HEK293 (cell line): ENCODE measurements at regions not wholly inside any gene's neighbourhood (a gene's known extent, or its start where the extent isn't known, plus 50 kb on each side); places are given as distances from the start of the nearest gene placed in this dataset.

ENCODE experiments used
- CTCF ChIP-seq: fragments of 450-650 bp; formaldehyde crosslinking; IDR thresholded peaks from 2 replicates; pipeline ENCODE4 v1.5.1; 2016; ENCODE audit warnings: missing biosample characterization, missing genetic modification characterization
- HOXC10 ChIP-seq: sonication (generic); formaldehyde crosslinking; IDR thresholded peaks from 2 replicates; pipeline ENCODE4 v1.8.1; 2023; ENCODE audit warnings: mild to moderate bottlenecking, missing genetic modification reagents
- PRDM10 ChIP-seq: fragments of 450-650 bp; formaldehyde crosslinking; IDR thresholded peaks from 2 replicates; pipeline ENCODE4 v1.5.1; 2016; ENCODE audit warnings: missing biosample characterization, missing genetic modification characterization
- REPIN1 ChIP-seq: fragments of 450-650 bp; formaldehyde crosslinking; IDR thresholded peaks from 2 replicates; pipeline ENCODE4 v1.5.1; 2017; ENCODE audit warnings: missing biosample characterization, missing genetic modification characterization, low read depth
- REST ChIP-seq: fragments of 450-650 bp; formaldehyde crosslinking; IDR thresholded peaks from 2 replicates; pipeline ENCODE4 v1.5.1; 2016; ENCODE audit warnings: missing biosample characterization, missing genetic modification characterization
- ZNF112 ChIP-seq: fragments of 450-650 bp; formaldehyde crosslinking; IDR thresholded peaks from 2 replicates; pipeline ENCODE4 v1.5.0; 2017; ENCODE audit warnings: missing biosample characterization, missing genetic modification characterization
- ZNF114 ChIP-seq: fragments of 450-650 bp; formaldehyde crosslinking; IDR thresholded peaks from 2 replicates; pipeline ENCODE4 v1.5.0; 2017; ENCODE audit warnings: missing biosample characterization, missing genetic modification characterization
- ZNF174 ChIP-seq: fragments of 450-650 bp; formaldehyde crosslinking; IDR thresholded peaks from 2 replicates; pipeline ENCODE4 v1.5.0; 2017; ENCODE audit warnings: missing biosample characterization, mild to moderate bottlenecking, missing genetic modification characterization
- ZNF175 ChIP-seq: fragments of 450-650 bp; formaldehyde crosslinking; IDR thresholded peaks from 2 replicates; pipeline ENCODE4 v1.5.1; 2016; ENCODE audit warnings: missing biosample characterization, missing genetic modification characterization
- ZNF302 ChIP-seq: fragments of 450-650 bp; formaldehyde crosslinking; IDR thresholded peaks from 2 replicates; pipeline ENCODE4 v1.5.1; 2016; ENCODE audit warnings: missing biosample characterization, missing genetic modification characterization, low read depth
- ZNF394 ChIP-seq: fragments of 450-650 bp; formaldehyde crosslinking; IDR thresholded peaks from 2 replicates; pipeline ENCODE4 v1.5.1; 2016; ENCODE audit warnings: missing biosample characterization, missing genetic modification characterization, mild to moderate bottlenecking, moderate library complexity, borderline replicate concordance
- ZNF768 ChIP-seq: fragments of 450-650 bp; formaldehyde crosslinking; IDR thresholded peaks from 2 replicates; pipeline ENCODE4 v1.5.1; 2018; ENCODE audit warnings: missing biosample characterization, mild to moderate bottlenecking, missing genetic modification characterization
- ZNF791 ChIP-seq: fragments of 450-650 bp; formaldehyde crosslinking; IDR thresholded peaks from 2 replicates; pipeline ENCODE4 v1.5.1; 2016; ENCODE audit warnings: missing biosample characterization, missing genetic modification characterization

GRCh38 chr15:47473106-47473725, 244.1 kb upstream of the SEMA6D start:
- TF ChIP-seq HOXC10 (CRISPR knock-in tag): no peak
- no peak for TF ChIP-seq ZNF114
- TF ChIP-seq REPIN1 (tag by site-specific recombination): no peak
- TF ChIP-seq CTCF: no peak
- TF ChIP-seq ZNF768 (tag by site-specific recombination): no peak
- no peak for TF ChIP-seq ZNF174 (tag by site-specific recombination)
- TF ChIP-seq ZNF112: no peak
- TF ChIP-seq PRDM10 (tag by site-specific recombination): no peak
- no peak for TF ChIP-seq REST
- TF ChIP-seq ZNF175 (tag by site-specific recombination): no peak
- TF ChIP-seq ZNF791 (tag by site-specific recombination): no peak
- TF ChIP-seq ZNF394: no peak
- no peak for TF ChIP-seq ZNF302 (tag by site-specific recombination)
